M059J (cell line): ENCODE measurements at regions not wholly inside any gene's neighbourhood (a gene's known extent, or its start where the extent isn't known, plus 50 kb on each side); places are given as distances from the start of the nearest gene placed in this dataset.

Experiments used
- DNase-seq: peaks from one replicate; pipeline ENCODE4 v3.0.0-alpha.2; 2012; ENCODE audit warnings: low read depth

GRCh38 chr10:116792817-116793216 is 50.5 kb upstream of the HSPA12A start:
- DNase-seq, result no peak

GRCh38 chr10:116796469-116796868 is 52.8 kb upstream of the ENO4 start:
- DNase-seq, result no peak

GRCh38 chr10:116796910-116797513 is 52.3 kb upstream of the ENO4 start:
- DNase-seq, result peak; percentile 63

GRCh38 chr10:116798859-116799258 is 50.4 kb upstream of the ENO4 start:
- no peak for DNase-seq
